ENCODE measurements at regions not wholly inside any gene's neighbourhood (a gene's known extent, or its start where the extent isn't known, plus 50 kb on each side); places are given as distances from the start of the nearest gene placed in this dataset.

- no peak for DNase-seq
These were observed 487.5 kb upstream of the SALL1 start for GRCh38 chr16:51638339-51639135.

DNA sequence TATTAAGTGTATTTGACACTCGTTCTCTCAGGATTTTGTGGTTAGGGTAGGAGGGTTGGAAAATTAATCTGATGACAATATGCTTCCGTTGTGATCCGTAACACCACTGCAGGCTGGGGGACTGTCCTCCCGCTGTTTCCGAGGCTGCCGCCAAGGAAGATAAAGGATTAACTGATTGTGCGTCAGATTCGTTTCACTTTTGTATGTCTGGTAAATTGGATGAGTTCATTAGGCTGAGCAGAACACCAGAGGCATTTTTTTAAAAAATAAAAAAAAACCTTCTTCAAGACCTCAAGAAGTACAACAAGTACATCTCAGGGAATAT, 486.7 kb upstream of the SALL1 start:
- DNase-seq: no peak

DNA sequence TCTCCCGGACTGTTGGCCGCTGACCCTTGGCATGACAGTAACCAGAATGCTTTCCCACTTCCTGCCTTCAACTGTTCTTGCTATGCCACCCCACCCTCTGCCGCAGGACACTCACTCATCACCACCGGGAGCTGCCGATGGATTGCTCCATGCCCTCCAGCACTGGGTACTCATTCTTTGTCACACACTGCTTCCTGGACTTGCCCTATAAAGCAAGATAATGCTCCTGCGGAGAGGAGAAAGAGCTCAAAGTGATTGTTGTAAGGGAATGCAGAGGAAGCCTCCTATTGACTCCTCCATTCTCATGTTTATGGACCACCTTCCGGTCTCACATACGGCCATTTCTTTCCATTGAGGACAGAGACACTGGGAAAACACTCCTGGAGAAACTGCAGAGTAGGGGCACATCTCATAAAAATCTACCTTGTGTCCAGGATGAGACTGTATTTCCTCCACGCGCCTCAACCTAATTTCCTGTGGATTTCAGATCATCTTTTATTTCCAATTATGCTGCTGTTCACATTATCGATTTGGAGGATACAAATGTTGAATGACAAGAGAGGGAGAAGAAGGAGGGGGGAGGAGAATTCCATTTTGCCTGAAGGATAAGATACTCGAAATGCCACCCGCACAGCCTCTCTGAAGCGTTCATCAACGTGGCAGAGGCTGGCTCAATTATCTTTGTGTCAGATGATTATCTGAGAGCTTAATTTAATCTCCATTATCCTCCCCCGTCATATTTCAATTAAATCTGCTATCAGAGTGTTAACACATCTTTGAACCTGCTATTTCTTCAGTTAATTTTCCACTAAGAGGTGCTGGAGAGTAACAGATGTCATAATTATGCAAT, 486.1 kb upstream of the SALL1 start:
- DNase-seq: no peak

DNA sequence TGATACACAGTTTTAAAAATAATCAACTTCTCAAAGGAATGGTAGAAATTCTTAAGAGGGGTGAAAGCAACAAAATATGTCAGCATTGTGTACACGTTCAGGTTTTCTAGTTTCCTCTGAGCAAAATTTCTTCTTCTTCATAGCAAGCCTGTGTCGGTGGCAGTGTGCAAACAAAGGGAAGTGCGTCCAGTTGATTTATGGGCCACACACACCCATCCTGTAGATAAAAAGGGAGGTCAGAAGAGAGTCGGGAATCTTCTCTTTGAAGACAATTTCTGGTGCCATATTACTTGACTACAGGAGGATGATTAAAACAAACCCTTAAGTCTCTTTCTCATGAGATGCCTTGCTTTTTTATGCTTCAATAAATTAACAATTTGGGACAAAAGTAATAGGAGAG, 484.1 kb upstream of the SALL1 start:
- no peak for DNase-seq

DNA sequence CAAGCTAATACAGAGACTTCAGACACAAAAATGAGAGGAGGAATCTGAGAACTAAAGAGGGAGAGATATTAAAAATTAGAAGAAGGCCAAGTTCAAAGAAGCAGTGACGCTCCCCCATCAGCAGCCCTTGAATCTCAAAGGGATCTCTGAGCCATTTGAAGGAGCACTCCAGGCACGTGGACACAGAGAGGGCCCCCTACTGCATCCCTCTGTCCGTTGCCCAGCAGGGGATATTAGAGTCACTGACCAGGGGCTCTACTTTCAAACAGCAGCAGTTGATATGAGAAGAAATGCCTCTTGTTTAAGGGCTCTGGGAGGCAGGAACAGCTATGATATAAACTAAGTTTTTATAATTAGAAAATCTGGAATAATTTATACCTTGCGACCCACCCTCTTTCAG, 479.0 kb upstream of the SALL1 start:
- no peak for DNase-seq

DNA sequence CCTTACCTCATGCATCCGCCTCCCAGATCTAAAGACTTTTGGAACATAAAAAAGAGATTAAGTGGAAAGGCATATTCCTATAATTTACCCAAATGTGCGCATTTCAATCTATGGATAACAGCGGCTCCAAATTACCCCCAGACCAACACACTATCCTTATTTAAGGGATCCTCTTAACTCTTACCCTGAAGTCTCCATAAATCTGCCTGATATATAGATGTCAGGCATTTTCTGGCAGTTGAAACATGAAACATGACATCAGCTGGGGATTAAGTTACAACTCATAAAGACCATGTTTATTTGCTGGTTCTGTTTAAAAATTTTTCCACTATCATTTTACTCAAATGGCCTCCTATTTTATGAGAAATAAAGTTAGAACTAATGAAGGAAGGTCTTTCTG, 478.5 kb upstream of the SALL1 start:
- no peak for DNase-seq

DNA sequence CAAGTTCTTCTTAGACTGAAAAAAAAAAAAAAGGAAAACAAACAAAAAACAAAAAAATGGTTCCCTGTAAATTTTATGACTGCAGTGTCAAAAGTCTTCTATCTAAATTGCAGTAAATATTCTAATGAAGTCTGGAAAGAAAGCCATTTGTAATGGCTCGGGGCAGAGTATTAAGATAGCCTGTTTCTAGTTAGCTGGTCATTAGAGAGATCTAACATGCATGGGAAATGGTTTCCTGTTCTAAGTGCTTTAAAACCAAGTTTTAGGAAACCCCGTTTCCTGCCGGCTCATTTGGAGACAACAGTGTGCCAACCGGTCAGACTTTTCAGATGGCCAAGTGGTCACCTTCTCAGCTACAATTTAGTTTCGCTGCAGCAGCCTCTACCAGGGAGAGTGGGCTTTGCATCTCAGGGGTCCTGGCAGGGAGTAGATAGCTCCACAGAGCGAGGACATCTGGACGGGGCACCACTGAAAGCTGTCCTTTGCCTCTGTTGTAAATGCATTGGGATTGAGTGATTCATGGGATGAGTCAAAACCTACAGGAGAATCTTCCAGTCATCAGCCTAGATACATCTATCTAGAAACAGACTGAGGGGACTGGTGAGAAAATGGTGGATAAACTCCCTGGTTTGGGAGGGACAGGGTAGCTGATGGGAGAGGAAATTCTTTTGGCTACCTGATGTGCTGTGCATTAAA, 473.2 kb upstream of the SALL1 start:
- no peak for DNase-seq

GRCh38 chr16:51621610-51622009, 470.5 kb upstream of the SALL1 start:
- DNase-seq: no peak

DNA sequence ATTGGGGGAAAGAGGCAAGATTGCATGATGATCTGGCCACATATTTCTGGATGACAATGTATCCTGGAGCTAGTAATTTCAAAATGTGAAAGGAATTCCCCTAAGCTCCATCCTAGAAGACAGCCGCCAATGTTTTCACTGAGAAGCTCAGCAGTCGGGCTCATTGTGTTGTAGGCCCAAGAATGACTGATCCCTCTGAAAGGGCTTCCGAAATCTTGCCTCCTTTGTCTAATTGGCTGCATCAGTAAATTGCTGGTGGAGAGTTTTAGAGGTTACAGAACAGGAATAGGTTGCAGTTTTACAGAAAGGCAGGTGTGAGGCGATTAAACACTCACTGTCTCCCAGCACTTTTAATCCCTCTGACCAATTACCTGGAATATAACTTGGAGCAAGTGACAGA, 464.1 kb upstream of the SALL1 start:
- no peak for DNase-seq

DNA sequence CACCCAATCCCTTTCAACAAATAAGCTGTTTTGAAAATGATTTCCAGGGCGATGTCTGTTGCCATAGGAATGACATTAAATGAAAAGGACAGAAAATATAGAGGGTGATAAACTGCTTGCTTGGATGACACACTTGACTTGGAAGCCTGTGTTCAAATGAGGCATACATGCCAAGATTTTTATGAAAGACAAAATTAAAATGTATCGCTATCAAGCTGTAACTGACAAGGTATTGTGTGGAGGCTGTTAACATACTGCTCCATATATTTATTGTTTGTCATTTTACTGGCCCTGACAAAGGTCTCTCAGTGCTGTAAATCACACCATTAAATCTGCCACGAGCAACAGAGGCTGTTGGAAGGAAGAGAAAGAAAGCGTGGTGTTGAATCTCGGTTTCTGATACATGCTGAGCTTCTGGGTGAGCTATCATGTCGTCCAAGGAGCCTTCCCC, 456.2 kb upstream of the SALL1 start:
- no peak for DNase-seq

GRCh38 chr16:51596247-51596646, 445.2 kb upstream of the SALL1 start:
- no peak for DNase-seq

DNA sequence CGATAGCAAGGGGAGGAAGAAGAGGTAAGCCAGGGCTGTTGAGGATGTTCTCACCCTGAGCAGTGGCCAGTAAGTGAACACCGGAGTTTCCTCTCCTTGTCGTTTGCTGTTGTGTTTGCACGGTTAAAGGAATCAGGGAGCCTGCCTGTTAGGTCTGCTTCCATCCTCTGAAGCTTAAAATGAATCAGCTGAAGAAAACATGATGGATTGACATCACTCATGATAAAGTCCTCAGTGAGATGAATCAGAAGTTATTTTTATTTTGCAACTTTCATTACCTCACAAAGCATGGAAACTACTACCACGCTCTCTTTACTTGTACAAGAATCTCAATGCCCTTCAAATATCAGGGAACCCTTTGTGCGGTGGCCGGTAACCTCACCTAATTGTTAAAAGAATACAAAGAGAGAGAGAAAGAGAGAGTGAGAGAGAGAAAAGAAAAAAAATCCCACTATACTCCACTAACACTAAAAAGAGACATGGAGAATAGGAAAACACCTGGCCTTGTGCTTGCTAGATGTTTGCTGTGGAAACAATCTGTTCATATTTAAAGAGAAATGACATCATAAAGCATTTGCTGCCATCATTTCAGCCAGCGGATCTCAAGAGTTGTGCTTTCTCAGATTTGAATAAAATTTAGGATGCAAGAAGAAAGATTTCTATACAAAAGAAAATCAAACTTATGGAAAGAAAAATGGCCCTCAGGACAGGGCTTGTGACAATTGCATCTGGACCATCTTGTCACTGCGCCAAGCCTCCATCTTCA, 441.6 kb upstream of the SALL1 start:
- DNase-seq: no peak

DNA sequence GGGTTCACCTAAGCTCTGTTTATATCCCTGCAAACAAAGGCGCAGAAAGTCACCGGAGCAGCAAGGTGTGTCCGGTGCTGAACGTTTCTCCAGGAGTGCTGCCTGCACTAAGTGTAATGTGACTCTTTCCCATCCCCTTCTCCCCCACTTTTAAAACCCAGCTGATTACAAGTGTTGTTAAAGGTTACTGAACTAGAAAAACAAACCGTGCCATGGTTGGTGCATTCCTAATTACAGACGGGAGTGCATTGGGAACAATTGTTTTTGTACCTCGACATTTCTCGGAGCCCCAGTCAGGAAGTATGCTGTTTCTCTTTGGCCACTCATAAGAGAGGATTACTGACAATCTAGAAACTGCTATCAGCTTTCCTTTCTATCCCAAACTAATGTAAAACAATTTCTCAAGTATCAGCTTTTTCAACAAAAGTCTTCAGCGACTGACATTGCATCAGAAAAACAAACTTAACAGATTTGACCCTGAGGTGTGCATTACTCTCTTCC, 441.0 kb upstream of the SALL1 start:
- no peak for DNase-seq

- no peak for DNase-seq
These were observed 440.4 kb upstream of the SALL1 start for GRCh38 chr16:51591480-51591879.

- DNase-seq: no peak
These were observed 428.7 kb upstream of the SALL1 start for GRCh38 chr16:51579652-51580360.

GRCh38 chr16:51577621-51578303, 426.7 kb upstream of the SALL1 start:
- no peak for DNase-seq

DNA sequence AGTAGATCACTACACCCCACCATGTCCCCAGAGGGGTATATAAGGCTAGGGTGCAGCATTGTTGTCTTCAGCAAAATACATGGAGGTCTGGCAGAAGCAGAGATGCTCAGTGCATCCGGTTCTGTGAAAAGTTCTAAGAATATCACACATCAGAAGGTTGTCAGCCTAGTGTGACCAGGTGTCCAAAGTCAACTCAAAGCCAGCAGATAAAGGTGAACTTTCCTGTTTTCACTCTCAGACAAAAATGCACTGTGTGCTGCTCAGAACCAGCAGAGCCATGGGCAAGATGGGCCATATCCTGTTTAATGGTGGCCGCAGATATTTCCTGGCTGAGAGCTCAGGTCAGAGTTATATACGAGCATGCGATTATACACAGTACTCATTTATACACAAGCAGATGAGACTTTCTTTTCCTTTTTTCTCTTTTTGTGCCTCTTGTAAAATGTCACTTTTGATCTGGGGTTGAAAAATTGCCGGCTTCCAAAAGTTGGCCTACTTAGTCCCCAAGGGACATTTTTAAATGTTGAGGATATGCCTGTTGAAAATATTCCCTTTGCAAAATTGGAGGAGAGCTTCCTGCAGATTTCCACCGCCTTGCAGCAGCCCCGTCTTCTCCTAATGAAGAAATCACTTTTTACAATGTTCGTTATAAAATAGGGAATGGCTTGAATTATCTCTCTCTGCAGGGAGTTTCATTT, 425.6 kb upstream of the SALL1 start:
- DNase-seq: no peak

DNA sequence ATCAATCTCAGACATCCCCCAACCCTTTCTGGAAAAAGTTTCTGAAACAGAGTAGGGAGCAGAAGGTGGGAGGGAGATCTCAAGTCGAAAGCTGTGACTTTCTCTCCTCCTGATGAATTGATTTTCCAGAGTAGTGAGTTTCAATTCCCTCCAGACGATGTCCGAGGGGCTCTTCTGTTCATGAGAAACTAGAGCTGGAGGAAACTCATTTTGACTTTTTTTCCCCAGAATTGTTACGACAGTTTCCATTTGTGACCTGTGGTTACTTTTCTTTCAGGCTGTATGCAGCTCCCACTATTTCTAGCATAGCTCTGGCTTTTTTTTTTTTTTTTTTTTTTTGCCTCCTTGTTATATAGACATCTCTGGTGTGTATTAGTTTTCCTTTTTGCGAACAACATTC, 422.1 kb upstream of the SALL1 start:
- no peak for DNase-seq

GRCh38 chr16:51569203-51569931, 418.3 kb upstream of the SALL1 start:
- no peak for DNase-seq

GRCh38 chr16:51567911-51568310, 416.8 kb upstream of the SALL1 start:
- DNase-seq: no peak

All from SHP77 treated with DMSO at 0.1 percent for 48 hours (cell line).